Epidermal melanocyte (primary cell): ENCODE measurements at regions not wholly inside any gene's neighbourhood (a gene's known extent, or its start where the extent isn't known, plus 50 kb on each side); places are given as distances from the start of the nearest gene placed in this dataset.

Experiments
- DNase-seq: peaks from one replicate; pipeline ENCODE4 v3.0.0; 2011; ENCODE audit warnings: low spot score; ENCODE audit not compliant: insufficient read length

- DNase-seq = no peak
These were observed 459.7 kb upstream of the ZNF385D start for GRCh38 chr3:22210693-22211092.

GRCh38 chr3:22216601-22217000 lies 465.6 kb upstream of the ZNF385D start:
- no peak for DNase-seq

GRCh38 chr3:22225161-22225560 lies 474.2 kb upstream of the ZNF385D start:
- no peak for DNase-seq

GRCh38 chr3:22228705-22229104 lies 477.7 kb upstream of the ZNF385D start:
- no peak for DNase-seq

GRCh38 chr3:22231061-22231460 lies 480.1 kb upstream of the ZNF385D start:
- no peak for DNase-seq

- DNase-seq = no peak
These were observed 485.7 kb upstream of the ZNF385D start for GRCh38 chr3:22236490-22237270.

DNA sequence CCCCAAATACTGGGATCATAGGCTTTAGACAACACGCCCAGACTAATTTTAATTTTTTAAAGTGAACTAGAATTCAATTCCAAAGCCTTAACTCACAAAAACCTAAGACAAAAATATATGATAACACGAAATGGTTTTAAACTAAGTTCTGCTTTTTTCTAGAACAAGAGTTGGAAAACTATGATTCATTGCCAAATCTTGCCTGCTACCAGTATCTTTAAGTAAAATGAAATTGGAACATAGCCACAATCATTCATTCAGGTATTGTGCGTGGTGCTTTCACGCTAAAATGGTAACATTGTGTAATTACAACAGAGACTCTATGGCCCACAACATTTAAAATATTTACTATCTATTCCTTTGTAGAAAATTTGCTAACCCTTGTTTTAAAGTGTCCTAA lies 488.0 kb upstream of the ZNF385D start:
- no peak for DNase-seq

- DNase-seq = no peak
These were observed 490.1 kb upstream of the ZNF385D start for GRCh38 chr3:22241110-22241509.

DNA sequence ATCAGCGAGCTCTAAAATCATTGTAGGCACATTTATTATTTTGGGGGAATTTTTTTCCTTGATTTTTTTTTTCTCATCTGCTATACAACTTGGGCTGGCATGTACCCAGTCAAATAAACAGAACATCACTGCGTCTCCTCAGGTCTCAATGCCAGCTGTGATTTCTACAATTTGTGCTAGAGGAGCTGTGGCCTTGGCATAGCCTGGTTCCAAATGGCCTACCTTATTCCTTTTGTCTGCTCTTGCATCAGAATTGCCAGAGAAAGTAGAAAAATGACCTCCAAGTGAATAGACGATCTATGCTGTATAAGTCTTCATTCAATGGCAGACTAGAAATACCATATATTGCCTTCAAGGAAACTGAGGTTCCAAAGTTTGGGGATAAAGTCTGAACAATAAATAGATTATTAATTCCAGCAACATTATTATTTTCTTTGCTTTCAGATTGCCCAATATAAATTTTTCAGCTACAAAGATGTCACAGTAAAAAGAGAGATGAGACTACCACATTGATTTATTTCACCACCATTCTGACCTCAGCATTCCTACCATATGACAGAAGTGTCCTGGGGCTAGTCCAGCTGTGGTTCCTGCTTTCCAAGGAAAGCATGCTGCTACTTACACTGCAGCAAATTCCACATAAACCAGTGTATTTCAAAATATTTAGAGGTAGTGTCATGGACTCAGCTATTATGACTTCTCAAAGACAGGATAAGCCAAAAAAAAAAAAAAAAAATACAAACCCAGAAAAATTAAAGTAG lies 493.9 kb upstream of the ZNF385D start:
- DNase-seq = peak; percentile 51

DNA sequence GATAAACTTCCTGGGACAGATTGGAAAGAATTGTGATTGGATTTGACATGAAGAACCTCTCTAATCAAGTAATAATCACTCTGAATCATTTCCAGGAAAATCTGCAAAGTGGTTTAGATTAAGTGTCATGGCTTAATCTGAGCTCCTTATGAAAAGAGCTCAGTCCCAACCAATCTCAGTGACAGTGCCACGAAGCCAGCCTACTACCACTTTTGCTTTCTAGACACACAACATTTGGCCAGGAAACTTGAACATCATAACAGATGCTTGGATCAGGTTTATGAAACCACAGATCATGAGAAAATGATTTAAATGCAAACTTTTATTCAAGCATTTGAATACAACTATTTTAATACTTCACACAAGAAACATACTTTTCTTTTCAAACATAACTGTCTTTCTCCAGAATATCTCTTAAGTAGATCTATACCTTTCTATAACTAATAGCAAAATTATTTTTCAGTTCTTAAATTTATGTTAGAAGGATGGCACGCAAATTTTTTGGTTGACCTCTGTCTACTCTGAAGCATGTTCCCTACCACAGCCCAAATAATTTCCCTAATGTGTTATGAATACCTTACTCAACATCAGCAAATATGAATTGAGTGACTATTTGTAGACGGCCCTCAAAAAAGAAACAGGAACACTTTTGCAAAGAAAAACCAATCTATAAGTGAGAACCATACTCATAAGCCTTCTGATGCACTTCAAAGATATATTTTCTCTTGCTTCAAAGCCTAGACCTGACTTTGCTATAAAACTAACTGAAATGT lies 495.0 kb upstream of the ZNF385D start:
- no peak for DNase-seq

GRCh38 chr3:22249658-22250057 lies 498.6 kb upstream of the ZNF385D start:
- DNase-seq = no peak

DNA sequence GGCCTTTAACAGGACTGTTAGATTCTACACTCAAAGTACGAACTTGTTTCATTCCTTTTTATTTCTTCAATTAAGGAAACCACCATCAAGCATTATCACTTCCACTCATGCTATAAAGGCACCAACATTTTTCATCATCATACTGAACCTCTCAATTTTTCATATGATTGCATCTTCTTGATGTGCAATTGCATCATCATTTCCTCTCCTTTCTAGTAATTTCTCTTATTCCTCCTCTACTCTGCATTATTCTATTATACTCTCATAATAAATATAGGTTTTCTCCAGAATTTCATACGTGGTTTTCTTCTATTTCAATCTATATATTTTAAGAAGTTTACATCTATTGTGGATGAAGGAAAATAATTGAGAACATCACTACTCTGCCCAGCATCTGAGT lies 506.2 kb upstream of the ZNF385D start:
- DNase-seq = no peak

DNA sequence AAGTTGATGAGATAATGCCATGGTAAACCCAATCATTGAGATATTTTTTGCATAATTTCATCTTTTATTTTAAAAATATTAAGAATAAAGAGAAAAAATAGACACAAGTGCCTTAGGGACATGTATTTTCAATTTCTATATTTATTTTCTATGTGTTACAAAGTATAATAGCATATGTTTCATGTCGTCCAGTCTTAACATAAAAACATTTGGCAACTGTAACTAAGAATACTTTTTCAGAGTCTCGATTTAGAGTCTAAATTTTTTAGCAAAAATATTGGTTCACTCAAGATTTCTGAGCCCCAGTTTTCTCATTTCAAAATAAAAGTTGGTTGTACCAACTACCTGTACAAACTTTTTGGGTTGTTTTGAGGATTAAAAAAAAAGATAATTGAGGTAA lies 511.4 kb upstream of the ZNF385D start:
- no peak for DNase-seq

GRCh38 chr3:22263042-22263441 lies 512.0 kb upstream of the ZNF385D start:
- no peak for DNase-seq

DNA sequence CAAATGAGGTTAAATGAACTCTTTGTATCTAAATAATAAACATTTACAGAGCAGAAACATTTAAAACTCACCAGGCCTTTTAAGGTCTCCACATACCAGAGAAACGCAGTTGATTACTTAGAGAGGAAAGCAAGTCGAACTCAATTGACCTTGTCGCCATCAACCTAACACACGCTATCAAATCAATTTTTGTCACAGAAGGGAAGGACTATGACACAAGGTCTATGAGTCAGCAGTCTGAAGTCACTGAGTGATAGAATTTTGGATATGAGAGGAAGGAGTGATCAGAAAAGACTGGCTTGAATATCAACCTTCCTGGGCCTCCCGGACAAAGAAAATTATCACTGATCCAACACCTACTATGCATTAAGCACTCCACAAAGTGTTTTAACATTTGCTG lies 514.4 kb upstream of the ZNF385D start:
- no peak for DNase-seq

GRCh38 chr3:22269831-22270230 lies 518.8 kb upstream of the ZNF385D start:
- DNase-seq = no peak

- no peak for DNase-seq
These were observed 525.3 kb upstream of the ZNF385D start for GRCh38 chr3:22276351-22276750.

GRCh38 chr3:22284559-22284958 lies 533.5 kb upstream of the ZNF385D start:
- DNase-seq = no peak

DNA sequence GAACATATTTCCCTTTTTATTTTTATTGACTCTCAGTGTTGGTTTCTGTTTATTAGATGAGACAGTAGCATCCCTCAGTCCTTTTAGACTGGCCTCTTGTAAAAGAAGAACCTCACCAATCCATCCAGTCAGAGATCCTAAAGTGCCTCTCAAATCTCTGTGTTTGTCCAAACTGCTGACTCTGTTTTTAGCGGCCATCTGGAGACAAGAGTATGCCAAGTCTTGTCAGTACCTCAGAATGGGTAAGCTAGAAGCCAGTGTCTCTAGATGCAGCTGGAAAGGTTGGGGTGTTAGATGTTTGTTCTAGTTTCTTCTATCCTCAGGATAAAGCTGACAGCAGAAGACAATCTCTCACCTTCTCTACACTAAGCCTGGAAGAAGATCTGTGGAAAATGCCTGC lies 537.7 kb upstream of the ZNF385D start:
- DNase-seq = no peak

- DNase-seq = no peak
These were observed 541.7 kb upstream of the ZNF385D start for GRCh38 chr3:22292681-22293080.

DNA sequence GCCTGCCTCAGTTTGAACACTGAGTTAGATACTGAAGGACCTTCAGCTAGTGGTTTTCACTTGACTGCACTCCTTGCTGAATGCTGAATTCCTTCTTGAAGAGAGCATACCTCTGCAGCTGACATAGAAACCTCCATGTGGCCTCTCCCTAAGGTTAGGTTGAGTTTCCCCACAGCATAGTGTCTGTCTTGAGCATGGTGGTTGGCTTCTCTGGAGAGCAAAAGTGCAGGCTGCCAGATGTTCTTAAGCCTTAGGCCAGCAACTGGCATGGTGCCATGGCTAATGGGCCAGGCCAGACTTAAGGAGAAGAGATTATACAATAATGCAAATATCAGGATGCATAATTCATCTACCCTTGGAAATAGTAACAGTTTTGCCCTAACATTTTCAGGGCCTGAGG lies 545.6 kb upstream of the ZNF385D start:
- DNase-seq = no peak

GRCh38 chr3:22297436-22297835 lies 546.4 kb upstream of the ZNF385D start:
- no peak for DNase-seq
